ENCODE measurements at regions not wholly inside any gene's neighbourhood (a gene's known extent, or its start where the extent isn't known, plus 50 kb on each side); places are given as distances from the start of the nearest gene placed in this dataset.

DNA sequence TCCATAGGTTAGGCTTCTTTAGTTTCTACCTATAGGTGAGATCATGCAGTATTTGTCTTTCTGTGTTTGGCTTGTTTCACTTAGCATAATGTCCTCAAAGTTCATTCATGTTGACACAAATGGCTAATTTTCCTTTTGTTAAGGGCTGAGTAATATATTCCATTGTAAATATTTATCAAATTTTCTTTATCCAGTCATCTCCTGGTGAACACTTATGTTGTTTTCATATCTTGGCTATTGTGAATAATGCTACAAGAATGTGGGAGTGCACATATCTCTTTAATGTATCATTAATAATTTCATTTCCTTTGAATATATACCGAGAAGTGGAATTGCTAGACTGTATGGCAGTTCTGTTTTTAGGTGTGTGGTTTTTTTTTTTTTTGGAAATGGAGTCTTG, 250.9 kb upstream of the SEMA6D start:
- Histone ChIP-seq H2BK12ac (ENCODE audit: low read depth, low read length) (no peak overlapping the region), H4K5ac (ENCODE audit: insufficient read length, low read depth, low read length) (no peak overlapping the region), H3K4me1 (replicated peaks in 1 of 4; ENCODE audit: control insufficient read depth in 3 of 4, insufficient read depth in 4 of 4, low read length in 3 of 4) (no peaks in the 10 kb centered on the region), H4K91ac (replicated peaks; ENCODE audit: insufficient read length, low read length) (no peak overlapping the region), H3K23me2 (ENCODE audit: low read depth, low read length) (0 out of 2 replicates have a peak, but pooled peaks cover 1% of the 10 kb centered on the region), H3K79me2 (ENCODE audit: control insufficient read depth in 1 of 2, insufficient read depth in 2 of 2, low read length in 2 of 2) (no peaks in the 10 kb centered on the region), H3K4me2 (ENCODE audit: insufficient read depth in 1 of 2, low read depth in 2 of 2, low read length in 2 of 2) (no peak overlapping the region), H3K4me3 (ENCODE audit: extremely low read depth in 1 of 4, insufficient read depth in 2 of 4, low read depth in 3 of 4, low read length in 4 of 4) (no peak overlapping the region), H2AK5ac (ENCODE audit: low read depth, low read length) (no peak overlapping the region), H3K14ac (ENCODE audit: insufficient read length) (no peak overlapping the region), H3K18ac (ENCODE audit: extremely low read depth, low read length) (no peak overlapping the region), H3K36me3 (ENCODE audit: control insufficient read depth in 2 of 4, insufficient read depth in 4 of 4, low read length in 3 of 4) (no peaks in the 10 kb centered on the region), H3K56ac (replicated peaks; ENCODE audit: insufficient read length, low read depth, low read length) (no peak overlapping the region), H3K27me3 (replicated peaks in 1 of 4; ENCODE audit: control insufficient read depth in 3 of 4, extremely low read depth in 1 of 4, insufficient read depth in 3 of 4, low read length in 3 of 4) (no peaks in the 10 kb centered on the region), H2AFZ (ENCODE audit: low read length) (no peak overlapping the region), H3K79me1 (ENCODE audit: low read depth, low read length) (no peaks in the 10 kb centered on the region), H2BK20ac (ENCODE audit: low read length) (no peak overlapping the region), H3K9ac (replicated peaks in 1 of 4; ENCODE audit: extremely low read depth in 1 of 4, low read depth in 3 of 4, low read length in 3 of 4) (no peak overlapping the region), H3K27ac (ENCODE audit: low read depth, low read length) (no peak overlapping the region), H3K23ac (ENCODE audit: insufficient read length) (no peak overlapping the region), H3K9me3 (ENCODE audit: insufficient read depth in 2 of 2, low read depth in 1 of 2, low read length in 1 of 2) (no peaks in the 10 kb centered on the region), H2BK15ac (ENCODE audit: low read length) (no peak overlapping the region), H3K4ac (replicated peaks; ENCODE audit: insufficient read length, low read depth, low read length) (no peak overlapping the region), H4K8ac (ENCODE audit: extremely low read depth, insufficient read depth, low read length) (no peak overlapping the region), H2BK120ac (replicated peaks; ENCODE audit: low read depth, low read length) (no peak overlapping the region), H2BK5ac (ENCODE audit: low read depth, low read length) (no peak overlapping the region), H4K20me1 (replicated peaks in 1 of 2; ENCODE audit: control insufficient read depth in 1 of 2, insufficient read depth in 2 of 2, low read length in 2 of 2) (no peaks in the 10 kb centered on the region)
- no peak for DNase-seq (ENCODE audit: low read depth in 1 of 2, low spot score in 2 of 2)
- FAIRE-seq, result no peak
- ChIA-PET POLR2A (ENCODE audit: partially characterized antibody) (no interaction called here), CTCF (ENCODE audit: partially characterized antibody) (no interaction called here)
- 86% methylated on average over 1 of the region's 1 CpG; no CpG with 5 or more reads in 1 of the 2 experiments for WGBS, 2 experiments (ENCODE audit: extremely low coverage in 1 of 2, insufficient coverage in 1 of 2, insufficient read length in 1 of 2, insufficient replicate concordance in 2 of 2, low coverage in 1 of 2, low lambda C conversion rate in 2 of 2, missing lambda C conversion rate in 1 of 2)
- TF ChIP-seq JUN (IDR thresholded peaks at IDR 0.05; ENCODE audit: low read depth, low read length) (no peak), CHD2 (IDR thresholded peaks at IDR 0.05; ENCODE audit: low read length) (no peak)

Measured in H1 (cell line).